SJCRH30 (cell line): ENCODE measurements at regions not wholly inside any gene's neighbourhood (a gene's known extent, or its start where the extent isn't known, plus 50 kb on each side); places are given as distances from the start of the nearest gene placed in this dataset.

ENCODE experiments used
- DNase-seq, 2 experiments: peaks; one replicate each; pipeline ENCODE4 v3.0.0-alpha.2; 2015 to 2020
- H3K27ac ChIP-seq: fragments of 250-450 bp; sonication (Bioruptor Pico); 2 replicates; pipeline ENCODE4 v1.5.1; 2020; ENCODE audit warnings: mild to moderate bottlenecking, moderate library complexity
- H3K27me3 ChIP-seq: fragments of 250-450 bp; sonication (Bioruptor Pico); 2 replicates; pipeline ENCODE4 v1.5.1; 2020; ENCODE audit warnings: mild to moderate bottlenecking, moderate library complexity
- H3K36me3 ChIP-seq: fragments of 250-450 bp; sonication (Bioruptor Pico); 2 replicates; pipeline ENCODE4 v1.5.1; 2020; ENCODE audit warnings: mild to moderate bottlenecking, moderate library complexity
- H3K4me1 ChIP-seq: fragments of 250-450 bp; sonication (Bioruptor Pico); 2 replicates; pipeline ENCODE4 v1.5.1; 2020; ENCODE audit warnings: mild to moderate bottlenecking, moderate library complexity
- H3K4me3 ChIP-seq: fragments of 250-450 bp; sonication (Bioruptor Pico); 2 replicates; pipeline ENCODE4 v1.5.1; 2020; ENCODE audit warnings: mild to moderate bottlenecking, moderate library complexity
- H3K9me3 ChIP-seq: fragments of 250-450 bp; sonication (Bioruptor Pico); replicated peaks from 2 replicates; pipeline ENCODE4 v1.5.1; 2020; ENCODE audit warnings: mild to moderate bottlenecking, moderate library complexity

- DNase-seq: no peak
- H3K4me3 ChIP-seq: no peak overlapping the region
Observed at GRCh38 chr5:113800686-113801085, 287.2 kb downstream of the YTHDC2 start.

GRCh38 chr5:113804264-113804663 lies 290.8 kb downstream of the YTHDC2 start:
- H3K27me3 ChIP-seq: peaks cover 4% of the 10 kb centered on the region; the same call in 1 of the 2 replicates
- no peaks in the 10 kb centered on the region for H3K36me3 ChIP-seq
- H3K27ac ChIP-seq: no peak overlapping the region
- H3K4me1 ChIP-seq: no peaks in the 10 kb centered on the region
- DNase-seq: no peak
- H3K4me3 ChIP-seq: no peak overlapping the region
- no peaks in the 10 kb centered on the region for H3K9me3 ChIP-seq

More at GRCh38 chr5:113800686-113801085, 287.2 kb downstream of the YTHDC2 start:
- Histone ChIP-seq H3K36me3 (no peaks in the 10 kb centered on the region), H3K4me1 (no peaks in the 10 kb centered on the region), H3K9me3 (no peaks in the 10 kb centered on the region), H3K27ac (no peak overlapping the region), H3K27me3 (no peaks in the 10 kb centered on the region)

- no peak overlapping the region for H3K27ac ChIP-seq
- H3K4me1 ChIP-seq: no peaks in the 10 kb centered on the region
- no peak overlapping the region for H3K4me3 ChIP-seq
- no peak for DNase-seq
- H3K36me3 ChIP-seq: no peaks in the 10 kb centered on the region
- no peaks in the 10 kb centered on the region for H3K9me3 ChIP-seq
- peaks cover 4% of the 10 kb centered on the region; the same call in 1 of the 2 replicates for H3K27me3 ChIP-seq
Observed at GRCh38 chr5:113804943-113805342, 291.4 kb downstream of the YTHDC2 start.

- Histone ChIP-seq H3K36me3 (no peaks in the 10 kb centered on the region), H3K4me1 (no peaks in the 10 kb centered on the region), H3K27me3 (peaks cover 4% of the 10 kb centered on the region; the same call in 1 of the 2 replicates), H3K27ac (no peak overlapping the region), H3K9me3 (no peaks in the 10 kb centered on the region), H3K4me3 (no peak overlapping the region)
- DNase-seq: no peak
Observed at GRCh38 chr5:113806250-113806649, 292.8 kb downstream of the YTHDC2 start.

- peaks cover 4% of the 10 kb centered on the region; the same call in 1 of the 2 replicates for H3K27me3 ChIP-seq
- no peaks in the 10 kb centered on the region for H3K36me3 ChIP-seq
- H3K9me3 ChIP-seq: no peaks in the 10 kb centered on the region
- no peaks in the 10 kb centered on the region for H3K4me1 ChIP-seq
- no peak overlapping the region for H3K4me3 ChIP-seq
- no peak for DNase-seq
- no peak overlapping the region for H3K27ac ChIP-seq
Observed at GRCh38 chr5:113806904-113807303, 293.4 kb downstream of the YTHDC2 start.

DNA sequence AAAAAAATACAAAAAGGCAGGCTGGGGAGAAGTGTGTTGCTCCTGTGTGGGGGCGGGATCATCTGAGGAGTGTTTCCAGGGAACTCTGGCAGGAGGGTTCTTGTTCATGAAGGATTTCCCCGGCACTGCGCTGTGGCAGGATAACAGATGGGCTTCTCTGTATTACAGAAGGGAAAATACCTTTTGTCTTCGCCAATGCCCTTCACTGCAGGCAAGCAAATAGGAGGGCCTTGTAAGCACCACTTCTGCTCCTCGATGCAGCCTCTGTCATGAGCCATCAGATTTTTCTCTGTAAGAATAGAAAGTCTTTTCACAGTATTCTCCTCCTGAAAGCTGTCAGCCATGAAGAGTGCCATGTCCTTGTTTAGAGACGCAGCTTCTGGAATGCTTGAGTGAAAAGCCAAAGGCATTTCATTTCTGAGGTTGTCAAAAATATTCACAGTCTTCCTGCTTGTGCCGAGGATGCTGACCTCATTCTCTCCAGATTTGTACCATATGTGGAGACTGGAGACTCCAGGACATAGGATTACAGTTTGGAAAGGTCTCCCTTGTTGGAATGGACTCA lies 294.0 kb downstream of the YTHDC2 start:
- no peak for DNase-seq
- Histone ChIP-seq H3K4me3 (no peak overlapping the region), H3K36me3 (no peaks in the 10 kb centered on the region), H3K9me3 (no peaks in the 10 kb centered on the region), H3K27me3 (peaks cover 4% of the 10 kb centered on the region; the same call in 1 of the 2 replicates), H3K27ac (no peak overlapping the region), H3K4me1 (no peaks in the 10 kb centered on the region)

- Histone ChIP-seq H3K9me3 (no peaks in the 10 kb centered on the region), H3K4me3 (no peak overlapping the region), H3K4me1 (no peaks in the 10 kb centered on the region), H3K36me3 (no peaks in the 10 kb centered on the region), H3K27ac (no peak overlapping the region), H3K27me3 (peaks cover 4% of the 10 kb centered on the region; the same call in 1 of the 2 replicates)
- no peak for DNase-seq
Observed at GRCh38 chr5:113808956-113809355, 295.5 kb downstream of the YTHDC2 start.

- Histone ChIP-seq H3K27ac (no peak overlapping the region), H3K36me3 (no peaks in the 10 kb centered on the region), H3K4me1 (no peaks in the 10 kb centered on the region), H3K27me3 (peaks cover 4% of the 10 kb centered on the region; the same call in 1 of the 2 replicates), H3K4me3 (no peak overlapping the region), H3K9me3 (no peaks in the 10 kb centered on the region)
- DNase-seq: no peak
Observed at GRCh38 chr5:113809626-113810025, 296.1 kb downstream of the YTHDC2 start.

DNA sequence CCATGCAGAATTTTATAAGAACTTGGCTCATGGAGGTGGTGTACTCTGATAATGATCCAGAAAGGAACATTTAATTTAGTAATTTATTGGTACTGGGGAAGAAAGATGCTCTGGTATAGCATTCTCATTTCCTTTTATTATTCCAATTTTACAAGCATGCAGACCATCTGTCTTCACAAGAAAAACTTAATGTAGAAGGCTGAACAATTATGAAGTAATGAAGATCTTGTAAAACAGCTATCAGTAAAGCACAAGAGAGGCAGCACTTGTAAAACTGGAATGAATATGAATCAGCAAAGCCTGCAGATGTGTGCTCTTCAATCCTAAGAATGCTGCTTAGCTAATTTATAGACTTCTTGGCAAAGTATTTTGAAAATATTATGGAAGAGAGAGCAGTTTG lies 300.0 kb downstream of the YTHDC2 start:
- no peak for DNase-seq
- no peaks in the 10 kb centered on the region for H3K9me3 ChIP-seq
- H3K27ac ChIP-seq: no peak overlapping the region
- H3K27me3 ChIP-seq: no peaks in the 10 kb centered on the region
- no peaks in the 10 kb centered on the region for H3K36me3 ChIP-seq
- no peaks in the 10 kb centered on the region for H3K4me1 ChIP-seq
- H3K4me3 ChIP-seq: no peak overlapping the region

GRCh38 chr5:113817683-113818082 lies 304.2 kb downstream of the YTHDC2 start:
- Histone ChIP-seq H3K27me3 (no peaks in the 10 kb centered on the region), H3K4me3 (no peak overlapping the region), H3K36me3 (no peaks in the 10 kb centered on the region), H3K9me3 (no peaks in the 10 kb centered on the region), H3K27ac (no peak overlapping the region), H3K4me1 (no peaks in the 10 kb centered on the region)
- DNase-seq: no peak

DNA sequence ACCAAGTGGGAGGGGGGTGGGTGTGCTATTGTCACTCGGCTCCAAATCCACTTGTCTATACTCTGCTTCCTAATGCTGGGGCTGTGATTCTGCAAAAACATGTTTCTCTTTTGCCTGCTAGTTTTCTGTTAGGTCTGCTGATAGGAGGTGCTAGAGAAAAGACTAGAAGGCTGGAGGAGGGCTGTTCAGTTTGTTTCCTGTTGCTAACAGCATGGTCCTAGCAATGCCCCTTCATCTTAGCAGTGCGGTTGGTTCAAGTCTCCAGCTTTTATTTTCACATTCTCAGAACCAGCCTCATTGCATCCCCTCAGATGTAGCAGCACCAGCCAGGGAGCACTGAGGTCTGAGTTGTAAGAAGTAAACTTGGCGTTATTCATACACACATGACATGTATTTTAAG lies 310.2 kb downstream of the YTHDC2 start:
- no peaks in the 10 kb centered on the region for H3K4me1 ChIP-seq
- H3K36me3 ChIP-seq: no peaks in the 10 kb centered on the region
- H3K27me3 ChIP-seq: no peaks in the 10 kb centered on the region

DNA sequence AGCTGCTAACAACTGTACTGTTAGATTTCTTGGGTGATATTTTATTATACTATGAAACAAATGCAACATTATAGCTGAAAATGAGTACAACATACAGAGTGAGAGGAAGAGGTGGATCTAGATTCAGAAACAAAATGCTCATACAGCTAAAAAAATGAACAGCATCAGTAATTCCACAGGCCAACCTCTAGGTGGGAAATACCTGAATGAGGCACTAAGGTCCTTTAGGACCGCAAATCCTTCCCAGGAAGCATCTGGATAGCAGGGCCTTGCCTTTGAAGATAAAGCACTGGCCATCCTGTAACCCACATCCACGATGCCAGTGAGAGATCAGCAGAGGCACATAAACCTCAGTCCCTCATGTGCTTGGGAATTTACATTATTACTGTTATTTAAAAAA lies 310.8 kb downstream of the YTHDC2 start:
- Histone ChIP-seq H3K4me1 (no peaks in the 10 kb centered on the region), H3K27ac (no peak overlapping the region), H3K4me3 (no peak overlapping the region), H3K9me3 (no peaks in the 10 kb centered on the region), H3K36me3 (no peaks in the 10 kb centered on the region), H3K27me3 (no peaks in the 10 kb centered on the region)
- no peak for DNase-seq

More for the DNA sequence above, 310.2 kb downstream of the YTHDC2 start:
- Histone ChIP-seq H3K9me3 (no peaks in the 10 kb centered on the region), H3K27ac (no peak overlapping the region), H3K4me3 (no peak overlapping the region)
- no peak for DNase-seq

DNA sequence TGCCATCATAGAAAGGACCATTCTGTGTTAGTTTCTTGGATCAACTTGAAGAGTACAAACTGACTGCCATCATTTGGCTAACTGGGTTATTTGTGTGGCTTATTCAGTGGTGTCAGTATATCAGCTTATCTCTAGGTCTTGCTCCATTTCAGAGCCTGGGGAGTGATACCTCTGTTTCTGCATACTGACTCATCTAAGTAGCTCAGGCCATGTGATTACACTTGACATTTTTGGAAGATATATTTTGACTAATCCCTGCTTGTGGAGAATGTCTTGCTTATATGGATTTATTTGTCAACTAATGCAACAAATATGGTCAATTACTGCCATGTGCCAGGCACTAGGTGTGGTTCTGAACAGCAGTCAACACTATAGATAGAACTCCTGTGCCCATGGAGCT lies 311.7 kb downstream of the YTHDC2 start:
- Histone ChIP-seq H3K4me1 (no peaks in the 10 kb centered on the region), H3K4me3 (no peak overlapping the region), H3K36me3 (no peaks in the 10 kb centered on the region), H3K27ac (no peak overlapping the region), H3K9me3 (no peaks in the 10 kb centered on the region), H3K27me3 (no peaks in the 10 kb centered on the region)
- DNase-seq: no peak

GRCh38 chr5:113846941-113847340 lies 333.4 kb downstream of the YTHDC2 start:
- no peaks in the 10 kb centered on the region for H3K9me3 ChIP-seq
- no peaks in the 10 kb centered on the region for H3K4me1 ChIP-seq
- DNase-seq: no peak
- no peak overlapping the region for H3K27ac ChIP-seq
- H3K36me3 ChIP-seq: no peaks in the 10 kb centered on the region
- no peak overlapping the region for H3K4me3 ChIP-seq
- H3K27me3 ChIP-seq: no peaks in the 10 kb centered on the region; the same call in 1 of the 2 replicates

GRCh38 chr5:113864437-113864836 lies 350.9 kb downstream of the YTHDC2 start:
- Histone ChIP-seq H3K27ac (no peak overlapping the region), H3K4me1 (no peaks in the 10 kb centered on the region), H3K4me3 (no peak overlapping the region), H3K27me3 (no peaks in the 10 kb centered on the region), H3K36me3 (no peaks in the 10 kb centered on the region), H3K9me3 (no peaks in the 10 kb centered on the region)
- no peak for DNase-seq

GRCh38 chr5:113866763-113867162 lies 353.3 kb downstream of the YTHDC2 start:
- Histone ChIP-seq H3K4me3 (no peak overlapping the region), H3K9me3 (no peaks in the 10 kb centered on the region), H3K36me3 (no peaks in the 10 kb centered on the region), H3K4me1 (no peaks in the 10 kb centered on the region), H3K27me3 (no peaks in the 10 kb centered on the region), H3K27ac (no peak overlapping the region)
- DNase-seq: no peak
